ENCODE measurements at regions not wholly inside any gene's neighbourhood (a gene's known extent, or its start where the extent isn't known, plus 50 kb on each side); places are given as distances from the start of the nearest gene placed in this dataset.

GRCh38 chr5:9847631-9848030 is 217.5 kb upstream of the TAS2R1 start:
- intact Hi-C loops (cut with DNase I): no loop called here
- no peak for TF ChIP-seq CTCF (IDR thresholded peaks at IDR 0.05; ENCODE audit: borderline replicate concordance, extremely low read depth, insufficient read depth)
- Histone ChIP-seq H3K27me3 (ENCODE audit: control insufficient read depth, insufficient read depth, low read length) (no peaks in the 10 kb centered on the region), H3K4me1 (ENCODE audit: control insufficient read depth in 2 of 3, insufficient read depth in 2 of 3, low read depth in 1 of 3, low read length in 3 of 3) (no peaks in the 10 kb centered on the region), H3K9ac (ENCODE audit: low read length in 3 of 3) (no peak overlapping the region), H3K4me3 (ENCODE audit: low read length in 3 of 3) (no peak overlapping the region), H3K27ac (ENCODE audit: low read depth in 2 of 2, low read length in 2 of 2) (no peak overlapping the region), H3K36me3 (ENCODE audit: control insufficient read depth in 2 of 3, insufficient read depth in 3 of 3, low read length in 3 of 3) (no peaks in the 10 kb centered on the region), H3K9me3 (ENCODE audit: control insufficient read depth in 2 of 3, insufficient read depth in 1 of 3, low read length in 3 of 3) (no peaks in the 10 kb centered on the region)
- DNase-seq (no peak), FAIRE-seq (no peak)

GRCh38 chr5:9845185-9845584 is 215.0 kb upstream of the TAS2R1 start:
- no peak for DNase-seq
- no peak for FAIRE-seq

GRCh38 chr5:9841516-9842170 is 211.5 kb upstream of the TAS2R1 start:
- H3K4me3 ChIP-seq (ENCODE audit: low read length in 3 of 3): no peak overlapping the region
- H3K27me3 ChIP-seq (ENCODE audit: control insufficient read depth, insufficient read depth, low read length): no peaks in the 10 kb centered on the region
- no peak for TF ChIP-seq CTCF (IDR thresholded peaks at IDR 0.05; ENCODE audit: borderline replicate concordance, extremely low read depth, insufficient read depth)
- H3K27ac ChIP-seq (ENCODE audit: low read depth in 2 of 2, low read length in 2 of 2): no peak overlapping the region
- H3K9ac ChIP-seq (ENCODE audit: low read length in 3 of 3): no peak overlapping the region
- DNase-seq (no peak), FAIRE-seq (no peak)
- H3K36me3 ChIP-seq (ENCODE audit: control insufficient read depth in 2 of 3, insufficient read depth in 3 of 3, low read length in 3 of 3): no peaks in the 10 kb centered on the region
- no peaks in the 10 kb centered on the region for H3K4me1 ChIP-seq (ENCODE audit: control insufficient read depth in 2 of 3, insufficient read depth in 2 of 3, low read depth in 1 of 3, low read length in 3 of 3)
- H3K9me3 ChIP-seq (ENCODE audit: control insufficient read depth in 2 of 3, insufficient read depth in 1 of 3, low read length in 3 of 3): peaks cover 0 to 4% (median 3%) of the 10 kb centered on the region in 3 donors
- intact Hi-C loops (cut with DNase I): no loop called here

More at GRCh38 chr5:9845185-9845584, 215.0 kb upstream of the TAS2R1 start:
- peaks cover 0 to 4% (median 3%) of the 10 kb centered on the region in 3 donors for H3K9me3 ChIP-seq (ENCODE audit: control insufficient read depth in 2 of 3, insufficient read depth in 1 of 3, low read length in 3 of 3)
- TF ChIP-seq CTCF (IDR thresholded peaks at IDR 0.05; ENCODE audit: borderline replicate concordance, extremely low read depth, insufficient read depth): no peak
- intact Hi-C loops (cut with DNase I): no loop called here
- no peak overlapping the region for H3K27ac ChIP-seq (ENCODE audit: low read depth in 2 of 2, low read length in 2 of 2)
- H3K9ac ChIP-seq (ENCODE audit: low read length in 3 of 3): no peak overlapping the region
- no peaks in the 10 kb centered on the region for H3K27me3 ChIP-seq (ENCODE audit: control insufficient read depth, insufficient read depth, low read length)
- no peaks in the 10 kb centered on the region for H3K36me3 ChIP-seq (ENCODE audit: control insufficient read depth in 2 of 3, insufficient read depth in 3 of 3, low read length in 3 of 3)
- no peak overlapping the region for H3K4me3 ChIP-seq (ENCODE audit: low read length in 3 of 3)
- H3K4me1 ChIP-seq (ENCODE audit: control insufficient read depth in 2 of 3, insufficient read depth in 2 of 3, low read depth in 1 of 3, low read length in 3 of 3): no peaks in the 10 kb centered on the region

GRCh38 chr5:9838916-9839315 is 208.8 kb upstream of the TAS2R1 start:
- Histone ChIP-seq H3K36me3 (ENCODE audit: control insufficient read depth in 2 of 3, insufficient read depth in 3 of 3, low read length in 3 of 3) (no peaks in the 10 kb centered on the region), H3K9me3 (ENCODE audit: control insufficient read depth in 2 of 3, insufficient read depth in 1 of 3, low read length in 3 of 3) (peaks cover 0 to 4% (median 3%) of the 10 kb centered on the region in 3 donors), H3K4me3 (ENCODE audit: low read length in 3 of 3) (no peak overlapping the region), H3K27ac (ENCODE audit: low read depth in 2 of 2, low read length in 2 of 2) (no peak overlapping the region), H3K9ac (ENCODE audit: low read length in 3 of 3) (no peak overlapping the region), H3K27me3 (ENCODE audit: control insufficient read depth, insufficient read depth, low read length) (no peaks in the 10 kb centered on the region), H3K4me1 (ENCODE audit: control insufficient read depth in 2 of 3, insufficient read depth in 2 of 3, low read depth in 1 of 3, low read length in 3 of 3) (no peaks in the 10 kb centered on the region)
- peak in 1 of 5 donors; percentile 29 for DNase-seq
- intact Hi-C loops (cut with DNase I): no loop called here
- TF ChIP-seq CTCF (IDR thresholded peaks at IDR 0.05; ENCODE audit: borderline replicate concordance, extremely low read depth, insufficient read depth): no peak
- no peak for FAIRE-seq
